Occipital lobe (tissue), 2 donors: ENCODE measurements at regions not wholly inside any gene's neighbourhood (a gene's known extent, or its start where the extent isn't known, plus 50 kb on each side); places are given as distances from the start of the nearest gene placed in this dataset. TPM values are rescaled to one million over a fixed set of nuclear protein-coding genes. Genes with fewer than 3 reads are reported as not detected.

Experiments
- DNase-seq: peaks from one replicate; lab custom pipeline; 2025; lab: John Stamatoyannopoulos, UW
- small RNA-seq: library from RNA; depleted of rRNA; stranded (forward); fragments of <200 nt; gene quantifications from one replicate; pipeline ENCODE3, GENCODE V24; 2014

GRCh38 chrX:26376037-26376708 lies 160.2 kb downstream of the MAGEB5 start:
- no peak for DNase-seq

GRCh38 chrX:26375346-26375745 lies 159.4 kb downstream of the MAGEB5 start:
- DNase-seq = no peak

GRCh38 chrX:26373829-26374228 lies 157.9 kb downstream of the MAGEB5 start:
- no peak for DNase-seq

- DNase-seq = no peak
These were observed 137.0 kb downstream of the MAGEB5 start for GRCh38 chrX:26352891-26353430.

GRCh38 chrX:26347171-26347570 lies 131.2 kb downstream of the MAGEB5 start:
- no peak for DNase-seq

- DNase-seq = no peak
These were observed 118.3 kb downstream of the MAGEB5 start for GRCh38 chrX:26334232-26334631.

GRCh38 chrX:26328608-26329319 lies 112.8 kb downstream of the MAGEB5 start:
- no peak for DNase-seq

- DNase-seq = no peak
These were observed 93.3 kb downstream of the MAGEB5 start for GRCh38 chrX:26309262-26309661.

- no peak for DNase-seq
These were observed 79.5 kb downstream of the MAGEB5 start for GRCh38 chrX:26295425-26295824.

GRCh38 chrX:26286836-26287235 lies 70.9 kb downstream of the MAGEB5 start:
- no peak for DNase-seq

Small RNA genes in the stretch of these regions (small RNA-seq; reads per million reads assigned to genes)
- not detected for gene AC005345.1
- not detected for gene RF00019
- not detected for gene RNU1-142P
